ENCODE measurements at regions not wholly inside any gene's neighbourhood (a gene's known extent, or its start where the extent isn't known, plus 50 kb on each side); places are given as distances from the start of the nearest gene placed in this dataset.

DNA sequence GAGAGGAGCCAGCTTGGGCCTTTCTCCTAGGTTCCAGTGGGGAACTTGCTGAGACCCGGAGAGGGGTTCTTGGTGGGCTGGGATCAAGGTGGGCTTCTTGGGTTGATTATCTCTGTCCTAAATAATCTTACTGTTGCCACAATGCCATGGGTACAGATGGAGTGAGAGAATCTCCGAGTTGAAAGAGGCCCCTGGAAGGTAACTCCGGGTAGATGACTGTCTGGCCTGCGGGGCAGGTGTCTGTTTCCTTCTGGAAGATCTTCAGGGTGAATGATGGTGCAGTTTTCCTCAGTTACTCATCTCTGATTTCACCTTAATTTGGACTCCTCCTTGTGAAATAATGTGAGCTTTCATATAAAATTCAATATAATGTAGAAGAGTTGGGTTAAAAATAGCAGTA is 159.4 kb downstream of the ACTR3 start:
- no peak overlapping the region for H3K4me3 ChIP-seq (ENCODE audit: low read depth, low read length, poor library complexity, severe bottlenecking)
- H3K9me2 ChIP-seq (ENCODE audit: insufficient read depth, low read length): no peaks in the 10 kb centered on the region
- H4K20me1 ChIP-seq (ENCODE audit: insufficient read depth, low read length): no peaks in the 10 kb centered on the region
- no TSS peak for BruUV-seq (replicated peaks)
- H3K4me1 ChIP-seq (ENCODE audit: insufficient read depth, low read length, poor library complexity, severe bottlenecking): no peaks in the 10 kb centered on the region
- no peak overlapping the region for H3K4me2 ChIP-seq (ENCODE audit: low read length)
- H2AFZ ChIP-seq (ENCODE audit: low read length): no peak overlapping the region
- no peaks in the 10 kb centered on the region for H3K9me3 ChIP-seq (ENCODE audit: low read length)
- CTCF ChIA-PET (ENCODE audit: unreplicated experiment): no interaction called here
- no peak for DNase-seq (ENCODE audit: low spot score)
- intact Hi-C loops (cut with micrococcal nuclease; ENCODE audit: unreplicated experiment): no loop called here
- no peaks in the 10 kb centered on the region for H3K79me2 ChIP-seq (ENCODE audit: insufficient read depth, low read depth, low read length)
- TF ChIP-seq, protein P1, sequence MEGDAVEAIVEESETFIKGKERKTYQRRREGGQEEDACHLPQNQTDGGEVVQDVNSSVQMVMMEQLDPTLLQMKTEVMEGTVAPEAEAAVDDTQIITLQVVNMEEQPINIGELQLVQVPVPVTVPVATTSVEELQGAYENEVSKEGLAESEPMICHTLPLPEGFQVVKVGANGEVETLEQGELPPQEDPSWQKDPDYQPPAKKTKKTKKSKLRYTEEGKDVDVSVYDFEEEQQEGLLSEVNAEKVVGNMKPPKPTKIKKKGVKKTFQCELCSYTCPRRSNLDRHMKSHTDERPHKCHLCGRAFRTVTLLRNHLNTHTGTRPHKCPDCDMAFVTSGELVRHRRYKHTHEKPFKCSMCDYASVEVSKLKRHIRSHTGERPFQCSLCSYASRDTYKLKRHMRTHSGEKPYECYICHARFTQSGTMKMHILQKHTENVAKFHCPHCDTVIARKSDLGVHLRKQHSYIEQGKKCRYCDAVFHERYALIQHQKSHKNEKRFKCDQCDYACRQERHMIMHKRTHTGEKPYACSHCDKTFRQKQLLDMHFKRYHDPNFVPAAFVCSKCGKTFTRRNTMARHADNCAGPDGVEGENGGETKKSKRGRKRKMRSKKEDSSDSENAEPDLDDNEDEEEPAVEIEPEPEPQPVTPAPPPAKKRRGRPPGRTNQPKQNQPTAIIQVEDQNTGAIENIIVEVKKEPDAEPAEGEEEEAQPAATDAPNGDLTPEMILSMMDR (conservative IDR thresholded peaks at IDR 0.05; ENCODE audit: low read length): no peak
- H3K36me3 ChIP-seq (ENCODE audit: insufficient read depth, low read length): no peaks in the 10 kb centered on the region
- POLR2A ChIA-PET: no interaction called here
- H3K27ac ChIP-seq (ENCODE audit: low read depth, low read length, poor library complexity, severe bottlenecking): no peak overlapping the region

DNA sequence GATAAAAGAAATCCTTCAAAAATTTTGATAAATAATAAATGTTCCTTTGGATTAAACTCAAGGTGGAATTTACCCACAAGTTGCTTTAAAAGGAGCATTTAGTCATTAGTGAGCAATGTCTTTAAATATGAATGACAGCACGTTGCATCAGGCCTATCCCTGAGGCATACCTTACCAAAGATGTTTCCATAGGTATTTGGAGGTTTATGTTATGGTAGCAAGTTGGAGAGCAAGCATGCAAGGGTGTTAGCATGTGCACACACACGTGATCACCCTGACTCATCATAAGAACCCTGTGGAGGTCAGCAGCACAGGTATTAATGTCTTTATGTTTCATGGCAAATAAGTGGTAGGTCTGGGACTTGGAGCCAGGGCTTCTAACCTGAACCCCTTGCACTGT is 159.9 kb downstream of the ACTR3 start:
- H3K36me3 ChIP-seq (ENCODE audit: insufficient read depth, low read length): no peaks in the 10 kb centered on the region
- ChIA-PET CTCF (ENCODE audit: unreplicated experiment) (no interaction called here), POLR2A (no interaction called here)
- H3K4me2 ChIP-seq (ENCODE audit: low read length): no peak overlapping the region
- H3K27ac ChIP-seq (ENCODE audit: low read depth, low read length, poor library complexity, severe bottlenecking): no peak overlapping the region
- no peak for DNase-seq (ENCODE audit: low spot score)
- TF ChIP-seq EZH2phosphoT487 (IDR thresholded peaks at IDR 0.05; ENCODE audit: borderline replicate concordance, low read depth, low read length): no peak
- TF ChIP-seq, protein P1 (conservative IDR thresholded peaks at IDR 0.05; ENCODE audit: low read length): no peak
- H2AFZ ChIP-seq (ENCODE audit: low read length): no peak overlapping the region
- H3K9me3 ChIP-seq (ENCODE audit: low read length): no peaks in the 10 kb centered on the region
- no peaks in the 10 kb centered on the region for H4K20me1 ChIP-seq (ENCODE audit: insufficient read depth, low read length)
- no peaks in the 10 kb centered on the region for H3K4me1 ChIP-seq (ENCODE audit: insufficient read depth, low read length, poor library complexity, severe bottlenecking)
- H3K4me3 ChIP-seq (ENCODE audit: low read depth, low read length, poor library complexity, severe bottlenecking): no peak overlapping the region
- no peaks in the 10 kb centered on the region for H3K9me2 ChIP-seq (ENCODE audit: insufficient read depth, low read length)
- no peaks in the 10 kb centered on the region for H3K79me2 ChIP-seq (ENCODE audit: insufficient read depth, low read depth, low read length)
- no TSS peak for BruUV-seq (replicated peaks)
- intact Hi-C loops (cut with micrococcal nuclease; ENCODE audit: unreplicated experiment): no loop called here

DNA sequence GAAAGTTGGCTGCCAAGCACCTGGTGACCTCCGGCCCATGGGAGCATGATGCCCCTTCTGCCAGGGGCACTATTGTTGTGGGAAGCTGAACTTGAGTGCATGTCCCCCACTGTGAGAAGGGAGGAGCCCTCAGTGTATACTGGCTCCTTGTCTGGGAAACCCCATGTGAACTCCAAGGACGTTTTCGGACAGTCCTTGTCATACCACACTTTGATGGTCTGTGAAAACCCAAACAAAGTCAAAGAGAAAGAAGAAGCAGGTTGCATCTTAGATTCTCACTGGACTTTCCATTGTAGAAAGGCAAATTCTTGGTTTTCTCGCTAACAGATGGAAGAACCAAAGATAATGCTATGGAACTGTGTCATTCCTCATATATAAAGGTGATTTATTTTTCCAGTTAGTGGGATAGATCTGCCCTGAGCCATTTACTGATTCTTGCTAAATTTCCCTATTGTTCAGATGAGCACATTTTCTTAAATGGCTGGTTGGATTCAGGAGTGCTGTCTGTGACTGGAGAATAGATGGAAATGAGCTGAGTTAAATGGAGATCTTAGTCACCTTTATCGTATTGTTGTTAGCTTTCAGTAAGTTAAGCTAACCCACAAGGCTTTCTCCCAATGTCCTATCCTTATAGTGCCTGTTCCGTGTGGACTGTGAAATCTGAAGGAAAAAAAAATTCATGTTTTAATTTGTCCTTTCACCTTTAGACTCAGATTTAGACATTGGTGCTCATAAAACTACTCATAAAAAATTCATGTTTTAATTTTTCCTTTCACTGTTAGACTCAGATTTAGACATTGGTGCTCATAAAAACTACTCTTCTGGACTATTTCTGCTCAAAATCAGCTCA is 166.6 kb downstream of the ACTR3 start:
- Histone ChIP-seq H3K4me3 (ENCODE audit: low read depth, low read length, poor library complexity, severe bottlenecking) (no peak overlapping the region), H2AFZ (ENCODE audit: low read length) (no peak overlapping the region), H3K79me2 (ENCODE audit: insufficient read depth, low read depth, low read length) (no peaks in the 10 kb centered on the region), H4K20me1 (ENCODE audit: insufficient read depth, low read length) (no peaks in the 10 kb centered on the region), H3K4me1 (ENCODE audit: insufficient read depth, low read length, poor library complexity, severe bottlenecking) (no peaks in the 10 kb centered on the region), H3K9me2 (ENCODE audit: insufficient read depth, low read length) (no peaks in the 10 kb centered on the region), H3K27ac (ENCODE audit: low read depth, low read length, poor library complexity, severe bottlenecking) (no peak overlapping the region), H3K4me2 (ENCODE audit: low read length) (no peak overlapping the region), H3K36me3 (ENCODE audit: insufficient read depth, low read length) (no peaks in the 10 kb centered on the region), H3K9me3 (ENCODE audit: low read length) (no peaks in the 10 kb centered on the region)
- intact Hi-C loops (cut with micrococcal nuclease; ENCODE audit: unreplicated experiment): no loop called here
- BruUV-seq (replicated peaks): no TSS peak
- CTCF ChIA-PET (ENCODE audit: unreplicated experiment): no interaction called here
- no peak for DNase-seq (ENCODE audit: low spot score)
- TF ChIP-seq, protein P1 (conservative IDR thresholded peaks at IDR 0.05; ENCODE audit: low read length): no peak
- no peak for TF ChIP-seq EZH2phosphoT487 (IDR thresholded peaks at IDR 0.05; ENCODE audit: borderline replicate concordance, low read depth, low read length)
- POLR2A ChIA-PET: interaction anchor here (0.7 kb wide), 3 partner anchors 12 to 1373 kb away, joined by 3 read pairs; partner anchors contain the start of gene SLC35F5

All from OCI-LY7 (cell line).